ENCODE measurements at regions not wholly inside any gene's neighbourhood (a gene's known extent, or its start where the extent isn't known, plus 50 kb on each side); places are given as distances from the start of the nearest gene placed in this dataset.

DNA sequence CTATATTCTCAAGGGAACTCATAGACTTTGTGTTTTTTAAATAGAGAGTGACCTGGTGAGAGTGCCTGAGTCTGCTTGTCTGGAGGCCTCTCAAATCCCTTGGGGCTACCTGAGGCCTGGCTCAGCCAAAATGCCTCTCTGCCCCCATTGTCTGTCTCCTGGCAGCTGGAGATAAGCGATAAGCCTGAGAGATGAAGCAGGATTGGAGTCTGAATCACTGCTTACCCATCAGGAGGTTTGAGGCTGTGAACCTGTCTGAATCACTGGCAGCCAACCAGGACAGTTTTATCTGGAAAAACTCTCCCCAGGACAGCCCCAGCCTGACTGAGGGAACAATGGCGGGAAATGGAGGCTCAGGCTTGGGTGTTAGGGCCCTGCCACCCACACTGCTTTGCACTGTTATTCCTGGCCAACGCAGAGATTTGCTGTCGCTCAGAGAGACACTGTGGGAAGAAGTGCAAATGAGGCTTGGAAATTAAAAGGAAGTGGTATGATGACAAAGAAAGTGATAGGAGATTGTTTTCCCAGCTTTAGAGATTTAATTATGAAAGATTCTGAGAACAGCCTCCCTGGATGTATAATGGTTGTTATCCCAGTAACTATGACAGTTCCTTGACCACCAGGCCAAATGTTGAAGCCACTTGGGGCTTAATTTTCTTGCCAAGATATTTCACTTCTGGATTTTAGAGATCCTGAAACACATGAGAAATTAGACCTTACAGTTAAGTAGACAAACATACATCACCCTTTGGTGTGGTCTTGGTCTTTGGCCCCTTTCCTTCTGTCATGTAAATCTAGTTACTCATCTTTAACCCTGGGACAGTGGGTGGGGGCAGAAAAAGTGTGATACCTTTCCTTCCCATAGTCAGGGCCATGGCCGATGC, 102.1 kb downstream of the RASSF10 start:
- H3K27me3 ChIP-seq = peaks cover 0 to 4% (median 0%) of the 10 kb centered on the region in 4 donors
- H3K4me1 ChIP-seq = peaks cover 3 to 12% (median 7%) of the 10 kb centered on the region in 4 donors
- DNase-seq (ENCODE audit: extremely low spot score) = no peak
- no peaks in the 10 kb centered on the region for H3K9me3 ChIP-seq
- intact Hi-C loops (cut with DNase I) = no loop called here
- no peak for TF ChIP-seq POLR2AphosphoS5 (IDR thresholded peaks at IDR 0.05)
- TF ChIP-seq CTCF (IDR thresholded peaks at IDR 0.05) = no peak
- no peak for TF ChIP-seq POLR2A (IDR thresholded peaks at IDR 0.05; ENCODE audit: low read depth)
- no peak for TF ChIP-seq EP300 (IDR thresholded peaks at IDR 0.05)
- H3K36me3 ChIP-seq = no peaks in the 10 kb centered on the region
- no peak overlapping the region for H3K27ac ChIP-seq (replicated peaks in 1 of 4)
- 86% methylated on average over 5 of the region's 5 CpGs for WGBS
- H3K4me3 ChIP-seq = no peak overlapping the region

DNA sequence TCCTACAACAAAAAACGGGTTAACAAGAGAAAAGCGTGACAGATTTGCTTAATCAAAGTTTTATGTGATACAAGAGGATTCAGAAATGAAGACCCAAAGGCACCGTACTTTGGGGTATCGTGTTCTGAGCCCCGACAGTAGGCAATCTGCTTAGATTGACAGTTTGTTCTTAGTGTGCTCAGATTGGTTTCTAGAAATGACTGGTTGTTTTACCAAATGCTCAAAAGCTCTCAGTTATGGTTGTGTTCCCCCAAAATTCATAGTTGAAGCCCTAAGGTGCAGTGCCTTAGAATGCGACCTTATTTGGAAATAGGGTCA, 102.7 kb downstream of the RASSF10 start:
- H3K36me3 ChIP-seq = no peaks in the 10 kb centered on the region
- DNase-seq (ENCODE audit: extremely low spot score) = no peak
- TF ChIP-seq POLR2AphosphoS5 (IDR thresholded peaks at IDR 0.05) (no peak), CTCF (IDR thresholded peaks at IDR 0.05) (no peak), POLR2A (IDR thresholded peaks at IDR 0.05; ENCODE audit: low read depth) (no peak), EP300 (IDR thresholded peaks at IDR 0.05) (no peak)

GRCh38 chr11:13114566-13115379, 105.7 kb downstream of the RASSF10 start:
- DNase-seq (ENCODE audit: extremely low spot score) = peak; percentile 78
- no peaks in the 10 kb centered on the region for H3K9me3 ChIP-seq
- intact Hi-C loops (cut with DNase I) = no loop called here
- H3K36me3 ChIP-seq = no peaks in the 10 kb centered on the region
- no peaks in the 10 kb centered on the region for H3K27me3 ChIP-seq
- H3K4me3 ChIP-seq = no peak overlapping the region
- WGBS = 69% methylated on average over 6 of the region's 6 CpGs
- no peak for TF ChIP-seq POLR2A (IDR thresholded peaks at IDR 0.05; ENCODE audit: low read depth)
- TF ChIP-seq CTCF (IDR thresholded peaks at IDR 0.05) = no peak
- TF ChIP-seq POLR2AphosphoS5 (IDR thresholded peaks at IDR 0.05) = no peak
- no peak for TF ChIP-seq EP300 (IDR thresholded peaks at IDR 0.05)
- H3K27ac ChIP-seq (replicated peaks in 1 of 4) = no peak overlapping the region
- H3K4me1 ChIP-seq = peaks cover 3 to 12% (median 7%) of the 10 kb centered on the region in 4 donors

More for the DNA sequence above, 102.7 kb downstream of the RASSF10 start:
- no peaks in the 10 kb centered on the region for H3K9me3 ChIP-seq
- WGBS = 87% methylated on average over 6 of the region's 6 CpGs
- H3K4me1 ChIP-seq = peaks cover 3 to 12% (median 7%) of the 10 kb centered on the region in 4 donors
- intact Hi-C loops (cut with DNase I) = no loop called here
- H3K27ac ChIP-seq (replicated peaks in 1 of 4) = no peak overlapping the region
- peaks cover 0 to 4% (median 0%) of the 10 kb centered on the region in 4 donors for H3K27me3 ChIP-seq
- H3K4me3 ChIP-seq = no peak overlapping the region

DNA sequence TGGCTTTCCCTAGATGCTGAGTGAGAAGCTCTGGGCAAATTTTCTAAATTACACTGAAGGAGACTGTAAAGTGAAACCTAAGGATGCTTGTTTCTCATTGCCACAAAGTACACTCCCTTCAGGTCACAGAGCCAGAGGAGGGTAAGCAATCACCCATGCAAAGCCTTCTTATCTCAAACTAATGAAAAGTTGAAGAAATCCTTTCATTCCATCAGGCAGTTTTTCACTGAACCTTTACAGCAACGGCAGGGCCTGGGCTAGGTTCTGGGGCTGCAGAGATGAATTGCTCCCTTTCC, 106.2 kb downstream of the RASSF10 start:
- WGBS = 0% methylated on average over 1 of the region's 1 CpG
- Histone ChIP-seq H3K27me3 (no peaks in the 10 kb centered on the region), H3K9me3 (no peaks in the 10 kb centered on the region), H3K4me1 (peaks cover 3 to 12% (median 7%) of the 10 kb centered on the region in 4 donors), H3K27ac (replicated peaks in 1 of 4) (no peak overlapping the region), H3K4me3 (no peak overlapping the region), H3K36me3 (no peaks in the 10 kb centered on the region)
- peak; percentile 68 for DNase-seq (ENCODE audit: extremely low spot score)
- TF ChIP-seq POLR2AphosphoS5 (IDR thresholded peaks at IDR 0.05) (no peak), EP300 (IDR thresholded peaks at IDR 0.05) (no peak), CTCF (IDR thresholded peaks at IDR 0.05) (no peak), POLR2A (IDR thresholded peaks at IDR 0.05; ENCODE audit: low read depth) (no peak)
- intact Hi-C loops (cut with DNase I) = no loop called here
